GM12864 (cell line): ENCODE measurements at regions not wholly inside any gene's neighbourhood (a gene's known extent, or its start where the extent isn't known, plus 50 kb on each side); places are given as distances from the start of the nearest gene placed in this dataset.

ENCODE experiments used
- DNase-seq: peaks from one replicate; pipeline ENCODE4 v3.0.0-alpha.2; 2011; ENCODE audit warnings: low read depth
- H3K4me3 ChIP-seq: 2 replicates; pipeline ENCODE4 v1.5.1; 2011; ENCODE audit warnings: mild to moderate bottlenecking, low read depth, low read length, control low read depth
- CTCF ChIP-seq: IDR thresholded peaks from 2 replicates; pipeline ENCODE4 v1.5.1; 2011; ENCODE audit warnings: low read depth, mild to moderate bottlenecking, moderate library complexity, low read length, control low read depth, inconsistent platforms; ENCODE audit errors: missing control alignments

DNA sequence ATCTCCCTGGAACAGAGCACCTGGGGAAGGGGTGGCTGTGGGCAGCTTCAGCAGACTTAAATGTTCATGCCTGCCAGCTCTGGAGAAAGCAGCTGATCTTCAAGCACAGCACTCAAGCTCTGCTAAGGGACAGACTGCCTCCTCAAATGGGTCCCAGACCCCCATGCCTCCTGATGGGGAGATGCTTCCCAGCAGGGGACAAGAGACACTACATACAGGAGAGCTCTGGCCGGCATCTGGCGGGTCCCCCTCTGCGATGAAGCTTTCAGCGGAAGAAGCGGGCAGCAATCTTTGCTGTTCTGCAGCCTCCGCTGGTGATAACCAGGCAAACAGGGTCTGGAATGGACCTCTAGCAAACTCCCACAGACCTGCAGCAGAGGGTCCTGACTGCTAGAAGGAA, 294.8 kb downstream of the RND3 start:
- no peak for DNase-seq
- H3K4me3 ChIP-seq = no peak overlapping the region
- no peak for TF ChIP-seq CTCF

GRCh38 chr2:150191349-150191748, 296.1 kb downstream of the RND3 start:
- no peak for DNase-seq
- H3K4me3 ChIP-seq = no peak overlapping the region
- TF ChIP-seq CTCF = no peak

GRCh38 chr2:150190546-150190945, 296.9 kb downstream of the RND3 start:
- no peak for DNase-seq
- no peak overlapping the region for H3K4me3 ChIP-seq
- TF ChIP-seq CTCF = no peak

GRCh38 chr2:150188800-150189199, 298.7 kb downstream of the RND3 start:
- no peak for TF ChIP-seq CTCF
- DNase-seq = no peak

DNA sequence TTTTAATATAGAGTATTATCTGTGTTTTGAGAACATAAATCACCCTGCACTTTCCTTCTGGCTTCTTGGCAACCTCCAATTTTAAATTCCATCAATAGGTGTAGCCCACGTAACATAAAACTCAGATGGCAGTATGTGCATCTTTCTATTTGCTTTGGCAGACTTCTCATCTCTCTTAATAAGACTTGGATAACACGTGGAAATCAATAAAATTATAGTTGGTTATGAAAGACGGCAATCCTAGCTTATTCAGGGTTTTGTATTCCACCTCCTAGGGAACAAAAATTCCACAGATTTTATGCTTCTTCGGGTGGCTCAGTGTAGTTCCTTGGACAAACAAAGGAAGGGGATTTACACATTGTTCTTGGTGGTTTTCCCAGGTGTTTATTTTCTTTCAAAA, 299.3 kb downstream of the RND3 start:
- DNase-seq = no peak
- H3K4me3 ChIP-seq = no peak overlapping the region
- no peak for TF ChIP-seq CTCF

More at GRCh38 chr2:150188800-150189199, 298.7 kb downstream of the RND3 start:
- H3K4me3 ChIP-seq = no peak overlapping the region

DNA sequence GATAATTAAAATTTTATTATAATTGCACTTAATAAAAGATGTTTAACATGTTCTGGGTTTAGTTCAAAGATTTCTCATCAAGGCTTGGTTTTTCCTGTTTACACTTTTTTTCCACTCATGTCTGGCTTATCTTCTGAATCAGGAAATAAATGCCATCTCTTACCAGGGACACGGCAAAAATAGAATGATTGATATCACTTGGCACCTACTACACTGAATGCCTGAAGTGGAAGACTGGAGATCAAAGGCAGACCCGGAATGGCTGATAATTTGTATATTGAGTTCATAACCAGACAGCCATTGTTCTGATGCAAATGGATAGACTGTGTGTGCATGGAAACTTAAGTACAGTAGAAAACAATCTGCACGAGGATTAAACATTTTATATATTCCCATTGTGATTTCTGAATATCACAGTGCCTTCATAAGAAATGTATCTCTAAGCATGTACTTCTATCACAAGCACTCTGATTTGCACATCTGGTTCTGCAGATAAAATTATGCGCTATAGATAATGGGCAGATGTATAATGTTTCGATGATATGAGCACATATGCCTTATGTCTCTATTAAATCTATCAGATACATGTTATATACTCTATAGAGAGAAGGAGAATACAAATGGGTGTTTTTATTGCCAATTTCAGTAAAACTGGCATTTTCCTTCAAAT, 304.8 kb downstream of the RND3 start:
- TF ChIP-seq CTCF = no peak

DNA sequence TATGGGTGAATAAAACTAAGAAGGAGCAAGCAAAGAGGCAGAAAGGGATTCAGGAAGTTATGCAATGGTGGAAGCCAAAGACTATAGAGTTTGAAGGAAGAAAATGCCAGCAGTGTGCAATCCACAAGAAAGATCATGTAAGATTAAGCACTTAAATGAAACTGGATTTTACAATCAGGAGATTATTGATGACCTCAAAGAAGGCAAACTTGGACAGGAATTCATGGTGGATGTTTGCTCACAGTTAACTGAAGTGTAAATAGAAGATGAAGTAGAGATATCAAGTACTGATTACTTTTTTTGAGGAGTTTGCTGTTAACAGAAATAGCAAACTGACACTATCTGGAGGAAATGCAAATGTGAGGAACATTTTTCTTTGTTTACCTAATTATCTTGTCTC, 308.9 kb downstream of the RND3 start:
- no peak for TF ChIP-seq CTCF
- H3K4me3 ChIP-seq = no peak overlapping the region
- no peak for DNase-seq

More for the DNA sequence above, 304.8 kb downstream of the RND3 start:
- DNase-seq = no peak
- no peak overlapping the region for H3K4me3 ChIP-seq
